ENCODE measurements at regions not wholly inside any gene's neighbourhood (a gene's known extent, or its start where the extent isn't known, plus 50 kb on each side); places are given as distances from the start of the nearest gene placed in this dataset.

DNA sequence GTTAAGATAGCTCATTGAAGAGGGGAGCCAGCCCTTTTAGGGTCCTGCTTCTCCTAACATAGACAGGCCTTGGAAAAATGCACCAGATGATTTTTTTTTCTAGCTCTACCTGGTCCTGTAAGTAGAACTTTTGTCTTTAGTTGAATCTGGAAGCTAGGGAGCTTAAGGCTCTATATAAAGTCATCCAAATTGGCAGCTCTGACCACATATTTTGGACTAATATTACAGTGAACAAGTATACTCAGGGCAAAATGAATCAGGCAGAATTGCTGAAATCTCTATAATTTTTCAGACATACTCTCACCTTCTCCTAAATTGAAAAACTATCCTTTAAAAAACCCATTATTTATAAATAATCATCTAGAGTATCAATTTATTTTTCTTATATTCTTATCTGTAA, 375.6 kb downstream of the OSTF1 start:
- H3K27me3 ChIP-seq (ENCODE audit: insufficient read depth, low read depth), result no peaks in the 10 kb centered on the region
- ChIA-PET POLR2A (ENCODE audit: unreplicated experiment) (no interaction called here), CTCF (no interaction called here)

GRCh38 chr9:75464726-75465125, 376.4 kb downstream of the OSTF1 start:
- Histone ChIP-seq H4K20me1 (ENCODE audit: insufficient read depth) (no peaks in the 10 kb centered on the region), H3K36me3 (ENCODE audit: low read depth) (no peaks in the 10 kb centered on the region), H3K79me2 (ENCODE audit: low read depth) (no peaks in the 10 kb centered on the region), H2AFZ (no peak overlapping the region), H3K9me2 (ENCODE audit: insufficient read depth) (no peaks in the 10 kb centered on the region), H3K4me3 (no peak overlapping the region), H3K27ac (no peak overlapping the region), H3K27me3 (ENCODE audit: insufficient read depth, low read depth) (no peaks in the 10 kb centered on the region), H3K4me1 (replicated peaks; ENCODE audit: insufficient read depth) (no peaks in the 10 kb centered on the region), H3F3A (ENCODE audit: insufficient read depth, low read depth) (no peaks in the 10 kb centered on the region), H3K4me2 (no peak overlapping the region), H3K9me3 (ENCODE audit: insufficient read depth, low read depth) (no peaks in the 10 kb centered on the region)
- intact Hi-C loops (cut with micrococcal nuclease; ENCODE audit: unreplicated experiment), result no loop called here
- CTCF ChIA-PET, result no interaction called here
- BruUV-seq (replicated peaks), result no TSS peak
- POLR2A ChIA-PET (ENCODE audit: unreplicated experiment), result no interaction called here
- no peak for DNase-seq
- TF ChIP-seq EZH2 (IDR thresholded peaks at IDR 0.05; ENCODE audit: low read depth) (no peak), CTCF (conservative IDR thresholded peaks at IDR 0.05) (no peak)

More for the DNA sequence above, 375.6 kb downstream of the OSTF1 start:
- H2AFZ ChIP-seq, result no peak overlapping the region
- no TSS peak for BruUV-seq (replicated peaks)
- no peaks in the 10 kb centered on the region for H4K20me1 ChIP-seq (ENCODE audit: insufficient read depth)
- intact Hi-C loops (cut with micrococcal nuclease; ENCODE audit: unreplicated experiment), result no loop called here
- no peak overlapping the region for H3K4me2 ChIP-seq
- no peaks in the 10 kb centered on the region for H3K36me3 ChIP-seq (ENCODE audit: low read depth)
- H3K27ac ChIP-seq, result no peak overlapping the region
- H3K9me2 ChIP-seq (ENCODE audit: insufficient read depth), result no peaks in the 10 kb centered on the region
- no peaks in the 10 kb centered on the region for H3K4me1 ChIP-seq (replicated peaks; ENCODE audit: insufficient read depth)
- no peaks in the 10 kb centered on the region for H3K9me3 ChIP-seq (ENCODE audit: insufficient read depth, low read depth)
- no peaks in the 10 kb centered on the region for H3F3A ChIP-seq (ENCODE audit: insufficient read depth, low read depth)
- TF ChIP-seq CTCF (conservative IDR thresholded peaks at IDR 0.05) (no peak), EZH2 (IDR thresholded peaks at IDR 0.05; ENCODE audit: low read depth) (no peak)
- H3K79me2 ChIP-seq (ENCODE audit: low read depth), result no peaks in the 10 kb centered on the region
- H3K4me3 ChIP-seq, result no peak overlapping the region
- DNase-seq, result no peak

DNA sequence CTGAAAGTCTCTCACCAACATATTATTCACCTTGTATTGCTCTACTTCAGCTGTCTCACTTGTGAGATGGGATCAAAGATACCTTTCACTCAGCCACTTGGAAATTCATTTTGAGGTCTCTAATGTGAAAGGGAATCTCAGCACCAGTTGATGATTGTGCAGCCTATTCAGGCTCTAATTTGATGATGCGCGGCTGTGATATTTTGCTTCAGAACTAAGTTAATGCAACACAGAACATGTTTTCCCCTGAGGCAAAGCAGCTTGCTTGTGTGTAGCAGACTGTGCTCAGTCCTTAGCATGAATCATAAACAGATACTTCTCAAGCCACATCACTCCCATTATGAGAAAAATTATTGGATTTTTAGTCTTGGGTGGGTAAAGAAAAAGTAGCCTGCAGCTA, 378.8 kb downstream of the OSTF1 start:
- Histone ChIP-seq H3K27ac (no peak overlapping the region), H3K9me3 (ENCODE audit: insufficient read depth, low read depth) (no peaks in the 10 kb centered on the region), H3K4me3 (no peak overlapping the region), H3K4me1 (replicated peaks; ENCODE audit: insufficient read depth) (no peaks in the 10 kb centered on the region), H2AFZ (no peak overlapping the region), H3F3A (ENCODE audit: insufficient read depth, low read depth) (no peaks in the 10 kb centered on the region), H4K20me1 (ENCODE audit: insufficient read depth) (no peaks in the 10 kb centered on the region), H3K79me2 (ENCODE audit: low read depth) (no peaks in the 10 kb centered on the region), H3K4me2 (no peak overlapping the region), H3K27me3 (ENCODE audit: insufficient read depth, low read depth) (0 out of 2 replicates have a peak, but pooled peaks cover 5% of the 10 kb centered on the region), H3K36me3 (ENCODE audit: low read depth) (no peaks in the 10 kb centered on the region), H3K9me2 (ENCODE audit: insufficient read depth) (no peaks in the 10 kb centered on the region)
- TF ChIP-seq CTCF (conservative IDR thresholded peaks at IDR 0.05) (no peak), EZH2 (IDR thresholded peaks at IDR 0.05; ENCODE audit: low read depth) (no peak)
- no peak for DNase-seq
- intact Hi-C loops (cut with micrococcal nuclease; ENCODE audit: unreplicated experiment), result no loop called here
- ChIA-PET CTCF (no interaction called here), POLR2A (ENCODE audit: unreplicated experiment) (no interaction called here)
- BruUV-seq (replicated peaks), result no TSS peak
